ENCODE measurements at regions not wholly inside any gene's neighbourhood (a gene's known extent, or its start where the extent isn't known, plus 50 kb on each side); places are given as distances from the start of the nearest gene placed in this dataset.
"Not testable (repeated sequence)": the region's sequence is repeated elsewhere in the genome, so short reads cannot be mapped to it uniquely, and the experiment has no call there.

DNA sequence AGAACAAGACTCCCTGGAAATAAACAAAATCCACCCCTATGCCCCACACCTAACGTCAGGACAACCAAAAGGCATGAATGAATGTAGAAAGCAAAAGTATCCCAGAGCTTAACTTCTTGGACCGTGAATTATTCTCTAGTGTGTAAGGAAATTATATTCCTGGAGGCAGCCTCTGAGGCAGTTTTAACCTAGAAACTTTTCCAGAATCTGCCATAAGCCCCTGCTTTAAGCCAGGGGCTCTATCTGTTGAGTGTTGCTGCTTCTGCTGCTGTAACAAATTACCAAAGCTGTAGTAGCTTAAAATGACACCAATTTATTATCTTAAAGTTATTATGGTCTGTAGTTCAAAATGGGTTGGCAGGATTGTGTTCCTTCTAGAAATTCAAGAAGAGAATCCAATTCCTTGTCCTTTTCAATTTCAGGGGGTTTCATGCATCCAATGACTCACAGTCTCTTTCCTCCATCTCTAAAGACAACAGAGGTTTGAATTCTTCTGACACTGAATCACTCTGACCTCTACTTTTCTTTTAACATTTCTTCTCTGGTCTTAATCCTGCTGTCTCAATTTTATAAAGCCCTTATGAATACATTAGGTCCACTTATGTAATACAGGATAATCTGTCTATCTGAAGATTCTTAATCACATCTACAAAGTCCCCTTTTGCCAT lies 242.7 kb downstream of the ATXN7L3B start (continued):
- TF ChIP-seq, protein P1, sequence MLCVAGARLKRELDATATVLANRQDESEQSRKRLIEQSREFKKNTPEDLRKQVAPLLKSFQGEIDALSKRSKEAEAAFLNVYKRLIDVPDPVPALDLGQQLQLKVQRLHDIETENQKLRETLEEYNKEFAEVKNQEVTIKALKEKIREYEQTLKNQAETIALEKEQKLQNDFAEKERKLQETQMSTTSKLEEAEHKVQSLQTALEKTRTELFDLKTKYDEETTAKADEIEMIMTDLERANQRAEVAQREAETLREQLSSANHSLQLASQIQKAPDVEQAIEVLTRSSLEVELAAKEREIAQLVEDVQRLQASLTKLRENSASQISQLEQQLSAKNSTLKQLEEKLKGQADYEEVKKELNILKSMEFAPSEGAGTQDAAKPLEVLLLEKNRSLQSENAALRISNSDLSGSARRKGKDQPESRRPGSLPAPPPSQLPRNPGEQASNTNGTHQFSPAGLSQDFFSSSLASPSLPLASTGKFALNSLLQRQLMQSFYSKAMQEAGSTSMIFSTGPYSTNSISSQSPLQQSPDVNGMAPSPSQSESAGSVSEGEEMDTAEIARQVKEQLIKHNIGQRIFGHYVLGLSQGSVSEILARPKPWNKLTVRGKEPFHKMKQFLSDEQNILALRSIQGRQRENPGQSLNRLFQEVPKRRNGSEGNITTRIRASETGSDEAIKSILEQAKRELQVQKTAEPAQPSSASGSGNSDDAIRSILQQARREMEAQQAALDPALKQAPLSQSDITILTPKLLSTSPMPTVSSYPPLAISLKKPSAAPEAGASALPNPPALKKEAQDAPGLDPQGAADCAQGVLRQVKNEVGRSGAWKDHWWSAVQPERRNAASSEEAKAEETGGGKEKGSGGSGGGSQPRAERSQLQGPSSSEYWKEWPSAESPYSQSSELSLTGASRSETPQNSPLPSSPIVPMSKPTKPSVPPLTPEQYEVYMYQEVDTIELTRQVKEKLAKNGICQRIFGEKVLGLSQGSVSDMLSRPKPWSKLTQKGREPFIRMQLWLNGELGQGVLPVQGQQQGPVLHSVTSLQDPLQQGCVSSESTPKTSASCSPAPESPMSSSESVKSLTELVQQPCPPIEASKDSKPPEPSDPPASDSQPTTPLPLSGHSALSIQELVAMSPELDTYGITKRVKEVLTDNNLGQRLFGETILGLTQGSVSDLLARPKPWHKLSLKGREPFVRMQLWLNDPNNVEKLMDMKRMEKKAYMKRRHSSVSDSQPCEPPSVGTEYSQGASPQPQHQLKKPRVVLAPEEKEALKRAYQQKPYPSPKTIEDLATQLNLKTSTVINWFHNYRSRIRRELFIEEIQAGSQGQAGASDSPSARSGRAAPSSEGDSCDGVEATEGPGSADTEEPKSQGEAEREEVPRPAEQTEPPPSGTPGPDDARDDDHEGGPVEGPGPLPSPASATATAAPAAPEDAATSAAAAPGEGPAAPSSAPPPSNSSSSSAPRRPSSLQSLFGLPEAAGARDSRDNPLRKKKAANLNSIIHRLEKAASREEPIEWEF (IDR thresholded peaks at IDR 0.05; ENCODE audit: insufficient replicate concordance, low read depth, low read length) = no peak

DNA sequence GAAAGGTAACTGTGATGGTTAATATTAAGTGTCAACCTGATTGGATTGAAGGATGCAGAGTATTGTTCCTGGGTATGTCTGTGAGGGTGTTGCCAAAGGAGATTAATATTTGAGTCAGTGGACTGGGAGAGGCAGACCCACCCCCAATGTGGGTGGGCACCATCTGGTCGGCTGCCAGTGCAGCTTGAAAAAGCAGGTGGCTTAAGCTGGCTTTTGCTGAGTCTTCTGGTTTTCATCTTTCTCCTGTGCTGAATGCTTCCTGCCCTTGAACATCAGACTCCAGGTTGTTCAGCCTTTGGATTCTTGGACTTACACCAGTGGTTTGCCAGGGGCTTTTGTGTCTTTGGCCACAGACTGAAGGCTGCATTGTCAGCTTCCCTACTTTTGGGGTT lies 243.2 kb downstream of the ATXN7L3B start:
- 0% methylated on average over 1 of the region's 1 CpG for WGBS (ENCODE audit: insufficient coverage, insufficient replicate concordance, low lambda C conversion rate, missing lambda C conversion rate)
- RAD21 ChIA-PET (ENCODE audit: unreplicated experiment); DNase-seq (ENCODE audit: low read depth, low spot score); SMC1A ChIA-PET (ENCODE audit: uncharacterized antibody, unreplicated experiment); H3K9ac ChIP-seq (ENCODE audit: control insufficient read depth, insufficient read depth, low read length); H3K4me2 ChIP-seq (ENCODE audit: control insufficient read depth, insufficient read depth); CTCF ChIA-PET; ATAC-seq; H3K9me3 ChIP-seq (replicated peaks; ENCODE audit: control insufficient read depth, insufficient read depth, low read length); H4K20me1 ChIP-seq (ENCODE audit: control insufficient read depth, insufficient read depth); H3K79me2 ChIP-seq (ENCODE audit: control insufficient read depth, insufficient read depth, low read length); H3K4me1 ChIP-seq (ENCODE audit: control insufficient read depth, insufficient read depth, low read length); intact Hi-C loops (cut with micrococcal nuclease; ENCODE audit: unreplicated experiment); H3K36me3 ChIP-seq (ENCODE audit: control insufficient read depth in 2 of 2, insufficient read depth in 2 of 2, low read length in 1 of 2); H2AFZ ChIP-seq (ENCODE audit: control insufficient read depth, low read depth, low read length); POLR2A ChIA-PET; H3K27ac ChIP-seq (ENCODE audit: control insufficient read depth, insufficient read depth); BruUV-seq (replicated peaks); H3K27me3 ChIP-seq (replicated peaks in 1 of 2; ENCODE audit: control insufficient read depth in 2 of 2, insufficient read depth in 2 of 2, low read length in 1 of 2); H3K4me3 ChIP-seq; FAIRE-seq; in situ Hi-C loops (cut with MboI): not testable (repeated sequence)
